Hepatocyte (in vitro differentiated cells): ENCODE measurements at regions not wholly inside any gene's neighbourhood (a gene's known extent, or its start where the extent isn't known, plus 50 kb on each side); places are given as distances from the start of the nearest gene placed in this dataset.
"Not testable (repeated sequence)": the region's sequence is repeated elsewhere in the genome, so short reads cannot be mapped to it uniquely, and the experiment has no call there.

Experiments
- DNase-seq: peaks from one replicate; pipeline ENCODE4 v3.0.0-alpha.2; 2016; ENCODE audit warnings: low spot score
- H2AFZ ChIP-seq: fragments of 200-600 bp; sonication (generic); 2 replicates; pipeline ENCODE4 v1.6.0; 2016; ENCODE audit warnings: antibody characterized with exemption, mild to moderate bottlenecking
- H3K27ac ChIP-seq: fragments of 200-600 bp; sonication (generic); 2 replicates; pipeline ENCODE4 v1.5.1; 2016; ENCODE audit warnings: mild to moderate bottlenecking
- H3K27me3 ChIP-seq: fragments of 200-600 bp; sonication (generic); 2 replicates; pipeline ENCODE4 v1.6.1; 2016
- H3K36me3 ChIP-seq: fragments of 200-600 bp; sonication (generic); replicated peaks from 2 replicates; pipeline ENCODE4 v1.5.1; 2016; ENCODE audit warnings: low read depth; ENCODE audit not compliant: insufficient read depth
- H3K4me1 ChIP-seq: fragments of 200-600 bp; sonication (generic); 2 replicates; pipeline ENCODE4 v1.5.1; 2016; ENCODE audit warnings: mild to moderate bottlenecking, moderate library complexity; ENCODE audit not compliant: insufficient read depth
- H3K4me2 ChIP-seq: fragments of 200-600 bp; sonication (generic); 2 replicates; pipeline ENCODE4 v1.6.0; 2016
- H3K4me3 ChIP-seq: fragments of 200-600 bp; sonication (generic); 2 replicates; pipeline ENCODE4 v1.5.1; 2016; ENCODE audit warnings: mild to moderate bottlenecking
- H3K79me2 ChIP-seq: fragments of 200-600 bp; sonication (generic); 2 replicates; pipeline ENCODE4 v1.6.0; 2017; ENCODE audit warnings: mild to moderate bottlenecking
- H3K9me2 ChIP-seq: fragments of 200-600 bp; sonication (generic); replicated peaks from 2 replicates; pipeline ENCODE4 v1.6.0; 2017; ENCODE audit warnings: mild to moderate bottlenecking; ENCODE audit not compliant: insufficient read depth
- H3K9me3 ChIP-seq: fragments of 200-600 bp; sonication (generic); 2 replicates; pipeline ENCODE4 v1.5.1; 2016; ENCODE audit warnings: low read depth, mild to moderate bottlenecking
- H4K20me1 ChIP-seq: fragments of 200-600 bp; sonication (generic); 2 replicates; pipeline ENCODE4 v1.6.0; 2016; ENCODE audit warnings: mild to moderate bottlenecking; ENCODE audit not compliant: insufficient read depth, poor library complexity, severe bottlenecking
- EZH2 ChIP-seq: fragments of 200-600 bp; sonication (generic); IDR thresholded peaks from 2 replicates; pipeline ENCODE4 v1.6.1; 2016; ENCODE audit warnings: antibody characterized with exemption, mild to moderate bottlenecking, borderline replicate concordance
- EZH2phosphoT487 ChIP-seq: fragments of 200-600 bp; sonication (generic); IDR thresholded peaks from one replicate; pipeline ENCODE4 v1.6.1; 2018; ENCODE audit warnings: antibody characterized with exemption, mild to moderate bottlenecking, low read depth, moderate library complexity; ENCODE audit not compliant: unreplicated experiment, severe bottlenecking
- WGBS: methylation state at CpG from one replicate; pipeline ENCODE4 v1.1.6; 2016; ENCODE audit warnings: low lambda C conversion rate; ENCODE audit errors: missing lambda C conversion rate; 5-methylcytosine and 5-hydroxymethylcytosine counted together
- TF ChIP-seq, protein P1 (sequence below): fragments of 200-600 bp; sonication (generic); IDR thresholded peaks from 2 replicates; pipeline ENCODE4 v1.5.1; 2016; ENCODE audit warnings: antibody characterized with exemption, mild to moderate bottlenecking; ENCODE audit not compliant: poor library complexity

GRCh38 chr3:177465257-177465642 lies 268.0 kb upstream of the TBL1XR1 start:
- Histone ChIP-seq H3K27me3 (no peaks in the 10 kb centered on the region), H4K20me1 (no peaks in the 10 kb centered on the region), H3K9me2 (no peaks in the 10 kb centered on the region), H3K4me2 (no peak overlapping the region), H3K4me1 (peaks cover 6% of the 10 kb centered on the region), H2AFZ (no peak overlapping the region), H3K36me3 (no peaks in the 10 kb centered on the region), H3K4me3 (no peak overlapping the region), H3K79me2 (no peaks in the 10 kb centered on the region), H3K9me3 (no peaks in the 10 kb centered on the region), H3K27ac (no peak overlapping the region)
- TF ChIP-seq EZH2 (no peak), EZH2phosphoT487 (no peak)
- TF ChIP-seq, protein P1, sequence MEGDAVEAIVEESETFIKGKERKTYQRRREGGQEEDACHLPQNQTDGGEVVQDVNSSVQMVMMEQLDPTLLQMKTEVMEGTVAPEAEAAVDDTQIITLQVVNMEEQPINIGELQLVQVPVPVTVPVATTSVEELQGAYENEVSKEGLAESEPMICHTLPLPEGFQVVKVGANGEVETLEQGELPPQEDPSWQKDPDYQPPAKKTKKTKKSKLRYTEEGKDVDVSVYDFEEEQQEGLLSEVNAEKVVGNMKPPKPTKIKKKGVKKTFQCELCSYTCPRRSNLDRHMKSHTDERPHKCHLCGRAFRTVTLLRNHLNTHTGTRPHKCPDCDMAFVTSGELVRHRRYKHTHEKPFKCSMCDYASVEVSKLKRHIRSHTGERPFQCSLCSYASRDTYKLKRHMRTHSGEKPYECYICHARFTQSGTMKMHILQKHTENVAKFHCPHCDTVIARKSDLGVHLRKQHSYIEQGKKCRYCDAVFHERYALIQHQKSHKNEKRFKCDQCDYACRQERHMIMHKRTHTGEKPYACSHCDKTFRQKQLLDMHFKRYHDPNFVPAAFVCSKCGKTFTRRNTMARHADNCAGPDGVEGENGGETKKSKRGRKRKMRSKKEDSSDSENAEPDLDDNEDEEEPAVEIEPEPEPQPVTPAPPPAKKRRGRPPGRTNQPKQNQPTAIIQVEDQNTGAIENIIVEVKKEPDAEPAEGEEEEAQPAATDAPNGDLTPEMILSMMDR = no peak
- DNase-seq = no peak
- WGBS = 93% methylated on average over 4 of the region's 4 CpGs

DNA sequence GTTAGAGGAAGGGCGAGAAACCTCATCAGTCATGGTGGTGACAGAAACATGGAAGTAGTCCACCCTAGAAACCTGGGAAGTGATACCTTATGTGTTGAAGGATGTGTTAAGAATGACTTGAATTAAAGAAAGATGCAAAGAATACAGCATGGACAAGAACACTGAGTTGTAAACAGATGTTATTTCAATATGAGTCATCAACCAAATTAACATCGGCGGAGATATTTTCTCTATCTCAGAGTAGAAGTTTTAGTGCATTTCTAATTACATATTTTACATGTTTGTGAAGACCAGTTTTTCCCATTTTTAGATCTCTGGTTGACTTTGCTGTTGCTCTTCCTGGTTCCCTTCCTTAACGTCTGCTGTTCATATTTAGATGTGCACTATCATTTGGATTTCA lies 268.8 kb upstream of the TBL1XR1 start:
- Histone ChIP-seq H3K9me2 (no peaks in the 10 kb centered on the region), H2AFZ (no peak overlapping the region), H3K36me3 (no peaks in the 10 kb centered on the region), H3K27me3 (no peaks in the 10 kb centered on the region), H3K4me2 (no peak overlapping the region), H3K79me2 (no peaks in the 10 kb centered on the region), H4K20me1 (no peaks in the 10 kb centered on the region), H3K27ac (no peak overlapping the region), H3K4me3 (no peak overlapping the region), H3K9me3 (no peaks in the 10 kb centered on the region), H3K4me1 (peaks cover 6% of the 10 kb centered on the region)
- DNase-seq = no peak
- TF ChIP-seq EZH2 (no peak), EZH2phosphoT487 (no peak)
- TF ChIP-seq, protein P1 = no peak
- WGBS = 90% methylated on average over 4 of the region's 4 CpGs

- H3K9me2 ChIP-seq, H3K4me3 ChIP-seq, H2AFZ ChIP-seq, H3K4me1 ChIP-seq, H3K27me3 ChIP-seq, DNase-seq, H4K20me1 ChIP-seq, H3K9me3 ChIP-seq, H3K27ac ChIP-seq, H3K79me2 ChIP-seq, H3K36me3 ChIP-seq, H3K4me2 ChIP-seq: not testable (repeated sequence)
- 99% methylated on average over 5 of the region's 5 CpGs for WGBS
Measured at GRCh38 chr3:177466622-177467021, 269.3 kb upstream of the TBL1XR1 start.

DNA sequence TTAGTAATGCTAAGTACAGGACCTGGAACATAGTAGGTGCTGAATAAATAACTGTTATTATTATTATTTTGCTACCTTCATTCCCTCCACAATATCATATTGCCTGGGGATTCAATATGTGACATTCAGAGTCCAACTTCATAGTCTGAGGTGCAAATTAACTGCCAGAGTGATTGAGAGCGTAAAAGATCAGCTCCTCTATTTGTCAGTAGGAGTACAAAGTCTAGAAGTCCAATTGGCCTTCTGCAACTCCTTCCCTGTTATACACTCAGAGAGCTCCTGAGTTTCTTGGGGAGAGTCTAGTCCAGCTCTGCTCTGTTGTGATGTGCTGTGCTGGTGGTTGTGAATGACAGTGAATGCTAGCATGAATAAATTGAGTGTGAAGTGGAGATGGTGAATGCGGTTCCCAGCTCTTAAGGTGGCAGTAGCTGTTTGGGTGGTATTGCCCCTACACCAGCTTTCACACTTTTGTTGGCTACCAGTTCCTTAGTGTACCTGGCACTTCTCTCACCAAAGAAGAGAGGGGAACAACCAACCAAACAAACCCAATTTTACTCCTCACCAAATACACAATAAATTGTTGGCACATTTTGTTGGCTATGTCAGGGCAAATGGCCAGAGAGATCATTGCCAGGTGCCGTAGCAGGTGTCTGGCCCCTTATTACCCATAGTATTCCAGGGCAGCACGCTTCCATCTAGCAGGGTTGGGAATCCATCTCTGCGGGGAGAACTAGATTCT lies 270.1 kb upstream of the TBL1XR1 start:
- WGBS = 91% methylated on average over 5 of the region's 5 CpGs
- TF ChIP-seq, protein P1 = no peak
- TF ChIP-seq EZH2phosphoT487 = no peak
- no peak for TF ChIP-seq EZH2
- no peak overlapping the region for H3K27ac ChIP-seq

More for the DNA sequence above, 270.1 kb upstream of the TBL1XR1 start:
- Histone ChIP-seq H3K27me3 (no peaks in the 10 kb centered on the region), H3K4me2 (no peak overlapping the region), H3K4me3 (no peak overlapping the region), H3K36me3 (no peaks in the 10 kb centered on the region), H3K9me3 (no peaks in the 10 kb centered on the region), H3K4me1 (peaks cover 6% of the 10 kb centered on the region), H4K20me1 (no peaks in the 10 kb centered on the region), H2AFZ (no peak overlapping the region), H3K79me2 (no peaks in the 10 kb centered on the region), H3K9me2 (no peaks in the 10 kb centered on the region)
- DNase-seq = no peak
